IPS-20b (cell line): ENCODE measurements at regions not wholly inside any gene's neighbourhood (a gene's known extent, or its start where the extent isn't known, plus 50 kb on each side); places are given as distances from the start of the nearest gene placed in this dataset.
"Not testable (repeated sequence)": the region's sequence is repeated elsewhere in the genome, so short reads cannot be mapped to it uniquely, and the experiment has no call there.

Experiments used
- H3K27ac ChIP-seq: one replicate; pipeline ENCODE4 v1.5.1; 2013; ENCODE audit warnings: low read length
- H3K27me3 ChIP-seq: 2 replicates; pipeline ENCODE4 v1.6.1; 2013; ENCODE audit warnings: mild to moderate bottlenecking, low read length, inconsistent platforms; ENCODE audit not compliant: insufficient read depth
- H3K36me3 ChIP-seq: 2 replicates; pipeline ENCODE4 v1.6.1; 2013; ENCODE audit warnings: low read depth, mild to moderate bottlenecking, inconsistent platforms, low read length, moderate library complexity; ENCODE audit not compliant: insufficient read depth
- H3K4me1 ChIP-seq: 2 replicates; pipeline ENCODE4 v1.6.1; 2013; ENCODE audit warnings: mild to moderate bottlenecking, control low read depth, inconsistent platforms, low read length, moderate library complexity; ENCODE audit not compliant: insufficient read depth
- H3K4me3 ChIP-seq: 2 replicates; pipeline ENCODE4 v1.5.1; 2013; ENCODE audit warnings: mild to moderate bottlenecking, low read length, inconsistent platforms
- H3K9ac ChIP-seq: 2 replicates; pipeline ENCODE4 v1.6.1; 2013; ENCODE audit warnings: low read depth, mild to moderate bottlenecking, inconsistent platforms, low read length, moderate library complexity
- H3K9me3 ChIP-seq: 2 replicates; pipeline ENCODE4 v1.6.1; 2013; ENCODE audit warnings: mild to moderate bottlenecking, low read depth, low read length, inconsistent platforms; ENCODE audit not compliant: insufficient read depth

GRCh38 chr7:6927643-6928042, 101.6 kb upstream of the CCZ1B start:
- not testable (repeated sequence) for H3K27me3 ChIP-seq, H3K36me3 ChIP-seq, H3K4me1 ChIP-seq, H3K9ac ChIP-seq, H3K27ac ChIP-seq, H3K4me3 ChIP-seq, H3K9me3 ChIP-seq

- H3K4me1 ChIP-seq, H3K36me3 ChIP-seq: not testable (repeated sequence)
These were observed 103.5 kb upstream of the CCZ1B start for GRCh38 chr7:6929588-6929987.

GRCh38 chr7:6930081-6930635, 104.1 kb upstream of the CCZ1B start:
- not testable (repeated sequence) for H3K4me1 ChIP-seq, H3K27me3 ChIP-seq, H3K27ac ChIP-seq, H3K4me3 ChIP-seq, H3K9me3 ChIP-seq, H3K9ac ChIP-seq, H3K36me3 ChIP-seq

More at GRCh38 chr7:6929588-6929987, 103.5 kb upstream of the CCZ1B start:
- not testable (repeated sequence) for H3K27ac ChIP-seq, H3K27me3 ChIP-seq, H3K9ac ChIP-seq, H3K9me3 ChIP-seq, H3K4me3 ChIP-seq

- not testable (repeated sequence) for H3K4me3 ChIP-seq, H3K9me3 ChIP-seq, H3K36me3 ChIP-seq, H3K27ac ChIP-seq, H3K4me1 ChIP-seq, H3K9ac ChIP-seq, H3K27me3 ChIP-seq
These were observed 104.7 kb upstream of the CCZ1B start for GRCh38 chr7:6930787-6931186.

GRCh38 chr7:6931456-6931855, 105.4 kb upstream of the CCZ1B start:
- H3K4me1 ChIP-seq, H3K9ac ChIP-seq, H3K36me3 ChIP-seq, H3K27me3 ChIP-seq, H3K27ac ChIP-seq, H3K9me3 ChIP-seq, H3K4me3 ChIP-seq: not testable (repeated sequence)

GRCh38 chr7:6933954-6934632, 108.0 kb upstream of the CCZ1B start:
- not testable (repeated sequence) for H3K36me3 ChIP-seq, H3K27me3 ChIP-seq, H3K4me3 ChIP-seq, H3K27ac ChIP-seq, H3K4me1 ChIP-seq, H3K9me3 ChIP-seq, H3K9ac ChIP-seq

- Histone ChIP-seq H3K9ac (no peak overlapping the region), H3K36me3 (no peaks in the 10 kb centered on the region), H3K4me3 (no peak overlapping the region), H3K27ac (no peak overlapping the region), H3K27me3 (no peaks in the 10 kb centered on the region), H3K9me3 (no peaks in the 10 kb centered on the region), H3K4me1 (no peaks in the 10 kb centered on the region)
These were observed 108.9 kb upstream of the CCZ1B start for GRCh38 chr7:6934981-6935380.

- not testable (repeated sequence) for H3K27ac ChIP-seq, H3K4me1 ChIP-seq, H3K36me3 ChIP-seq, H3K4me3 ChIP-seq, H3K9me3 ChIP-seq, H3K9ac ChIP-seq, H3K27me3 ChIP-seq
These were observed 110.6 kb upstream of the CCZ1B start for GRCh38 chr7:6936626-6937025.

GRCh38 chr7:6937746-6938145, 111.7 kb upstream of the CCZ1B start:
- not testable (repeated sequence) for H3K4me1 ChIP-seq, H3K36me3 ChIP-seq, H3K9ac ChIP-seq, H3K27me3 ChIP-seq, H3K4me3 ChIP-seq, H3K9me3 ChIP-seq, H3K27ac ChIP-seq

GRCh38 chr7:6938284-6938683, 112.2 kb upstream of the CCZ1B start:
- H3K27ac ChIP-seq, H3K9ac ChIP-seq, H3K9me3 ChIP-seq, H3K36me3 ChIP-seq, H3K4me1 ChIP-seq, H3K27me3 ChIP-seq, H3K4me3 ChIP-seq: not testable (repeated sequence)

GRCh38 chr7:6939126-6939525, 113.1 kb upstream of the CCZ1B start:
- H3K9me3 ChIP-seq, H3K27ac ChIP-seq, H3K4me3 ChIP-seq, H3K27me3 ChIP-seq, H3K9ac ChIP-seq, H3K4me1 ChIP-seq, H3K36me3 ChIP-seq: not testable (repeated sequence)

- H3K4me3 ChIP-seq, H3K9me3 ChIP-seq, H3K36me3 ChIP-seq, H3K27me3 ChIP-seq, H3K4me1 ChIP-seq, H3K27ac ChIP-seq, H3K9ac ChIP-seq: not testable (repeated sequence)
These were observed 113.8 kb upstream of the CCZ1B start for GRCh38 chr7:6939896-6940295.

- not testable (repeated sequence) for H3K36me3 ChIP-seq, H3K9ac ChIP-seq, H3K9me3 ChIP-seq, H3K27me3 ChIP-seq, H3K4me1 ChIP-seq, H3K4me3 ChIP-seq, H3K27ac ChIP-seq
These were observed 120.8 kb upstream of the CCZ1B start for GRCh38 chr7:6946873-6947272.
